Left colon (tissue), 2 donors: ENCODE measurements at regions not wholly inside any gene's neighbourhood (a gene's known extent, or its start where the extent isn't known, plus 50 kb on each side); places are given as distances from the start of the nearest gene placed in this dataset.

Experiments used
- ATAC-seq: fragments of 200-7000 bp; cut with Tn5 transposase; one replicate; pipeline ENCODE4 v1.9.1; 2020; ENCODE audit warnings: mild to moderate bottlenecking, moderate library complexity
- DNase-seq, 2 donors: peaks; one replicate each; pipeline ENCODE4 v3.0.0-alpha.2; 2020
- intact Hi-C, 2 donors: fragments of 100-400 bp; cut with DNase I in 1 of 2; cut with micrococcal nuclease in 1 of 2; formaldehyde crosslinking; loops; one replicate each; pipeline versions ENCODE4 v1.11.2 to v1.14.0; 2022; cut with DNase I, micrococcal nuclease
- donor health status: DM: no; HTN: no; CAD: no.
- donor health status: DM: yes; HTN: yes; CAD: no.

GRCh38 chr3:145519398-145520047 is 641.5 kb downstream of the PLOD2 start:
- ATAC-seq, result no peak
- intact Hi-C loops, result no loop called here
- DNase-seq, result no peak

- intact Hi-C loops, result no loop called here
- ATAC-seq (no peak), DNase-seq (no peak)
These were observed 638.8 kb downstream of the PLOD2 start for GRCh38 chr3:145522179-145522578.

- DNase-seq, result no peak
- no peak for ATAC-seq
- intact Hi-C loops, result no loop called here
These were observed 637.9 kb downstream of the PLOD2 start for GRCh38 chr3:145522893-145523651.

GRCh38 chr3:145531548-145531947 is 629.4 kb downstream of the PLOD2 start:
- intact Hi-C loops, result no loop called here
- DNase-seq, result no peak
- ATAC-seq, result no peak

GRCh38 chr3:145533696-145534095 is 627.3 kb downstream of the PLOD2 start:
- no peak for ATAC-seq
- intact Hi-C loops, result no loop called here
- DNase-seq, result no peak

- ATAC-seq (no peak), DNase-seq (no peak)
- intact Hi-C loops, result no loop called here
These were observed 624.5 kb downstream of the PLOD2 start for GRCh38 chr3:145536461-145536860.

GRCh38 chr3:145550522-145550921 is 610.5 kb downstream of the PLOD2 start:
- no peak for ATAC-seq
- no peak for DNase-seq
- intact Hi-C loops, result no loop called here

GRCh38 chr3:145557405-145557804 is 603.6 kb downstream of the PLOD2 start:
- no peak for ATAC-seq
- no peak for DNase-seq
- intact Hi-C loops, result no loop called here

- ATAC-seq (no peak), DNase-seq (no peak)
- intact Hi-C loops, result no loop called here
These were observed 582.5 kb downstream of the PLOD2 start for GRCh38 chr3:145578471-145578870.

GRCh38 chr3:145581694-145582093 is 579.3 kb downstream of the PLOD2 start:
- DNase-seq (no peak), ATAC-seq (no peak)
- intact Hi-C loops, result no loop called here

- intact Hi-C loops, result no loop called here
- no peak for ATAC-seq
These were observed 556.1 kb downstream of the PLOD2 start for GRCh38 chr3:145604851-145605250.

GRCh38 chr3:145620002-145620401 is 541.0 kb downstream of the PLOD2 start:
- no peak for ATAC-seq
- intact Hi-C loops, result no loop called here
- DNase-seq, result no peak

More at GRCh38 chr3:145604851-145605250, 556.1 kb downstream of the PLOD2 start:
- no peak for DNase-seq

- intact Hi-C loops, result no loop called here
- no peak for ATAC-seq
- no peak for DNase-seq
These were observed 540.5 kb downstream of the PLOD2 start for GRCh38 chr3:145620486-145620885.

GRCh38 chr3:145623349-145623748 is 537.6 kb downstream of the PLOD2 start:
- intact Hi-C loops, result no loop called here
- no peak for ATAC-seq

GRCh38 chr3:145628211-145628610 is 532.8 kb downstream of the PLOD2 start:
- intact Hi-C loops, result no loop called here
- DNase-seq (no peak), ATAC-seq (no peak)

More at GRCh38 chr3:145623349-145623748, 537.6 kb downstream of the PLOD2 start:
- DNase-seq, result no peak

- intact Hi-C loops, result no loop called here
- no peak for ATAC-seq
- DNase-seq, result no peak
These were observed 523.9 kb downstream of the PLOD2 start for GRCh38 chr3:145637105-145637504.

- no peak for DNase-seq
- intact Hi-C loops, result no loop called here
- ATAC-seq, result no peak
These were observed 521.9 kb downstream of the PLOD2 start for GRCh38 chr3:145639003-145639606.

GRCh38 chr3:145639875-145640274 is 521.1 kb downstream of the PLOD2 start:
- intact Hi-C loops, result no loop called here
- DNase-seq, result no peak
- ATAC-seq, result no peak

GRCh38 chr3:145648396-145648795 is 512.6 kb downstream of the PLOD2 start:
- ATAC-seq, result no peak
- intact Hi-C loops, result no loop called here
- DNase-seq, result no peak

- intact Hi-C loops, result no loop called here
- DNase-seq (no peak), ATAC-seq (no peak)
These were observed 511.6 kb downstream of the PLOD2 start for GRCh38 chr3:145649368-145649887.
